ENCODE measurements at regions not wholly inside any gene's neighbourhood (a gene's known extent, or its start where the extent isn't known, plus 50 kb on each side); places are given as distances from the start of the nearest gene placed in this dataset.

- TF ChIP-seq, protein P1, sequence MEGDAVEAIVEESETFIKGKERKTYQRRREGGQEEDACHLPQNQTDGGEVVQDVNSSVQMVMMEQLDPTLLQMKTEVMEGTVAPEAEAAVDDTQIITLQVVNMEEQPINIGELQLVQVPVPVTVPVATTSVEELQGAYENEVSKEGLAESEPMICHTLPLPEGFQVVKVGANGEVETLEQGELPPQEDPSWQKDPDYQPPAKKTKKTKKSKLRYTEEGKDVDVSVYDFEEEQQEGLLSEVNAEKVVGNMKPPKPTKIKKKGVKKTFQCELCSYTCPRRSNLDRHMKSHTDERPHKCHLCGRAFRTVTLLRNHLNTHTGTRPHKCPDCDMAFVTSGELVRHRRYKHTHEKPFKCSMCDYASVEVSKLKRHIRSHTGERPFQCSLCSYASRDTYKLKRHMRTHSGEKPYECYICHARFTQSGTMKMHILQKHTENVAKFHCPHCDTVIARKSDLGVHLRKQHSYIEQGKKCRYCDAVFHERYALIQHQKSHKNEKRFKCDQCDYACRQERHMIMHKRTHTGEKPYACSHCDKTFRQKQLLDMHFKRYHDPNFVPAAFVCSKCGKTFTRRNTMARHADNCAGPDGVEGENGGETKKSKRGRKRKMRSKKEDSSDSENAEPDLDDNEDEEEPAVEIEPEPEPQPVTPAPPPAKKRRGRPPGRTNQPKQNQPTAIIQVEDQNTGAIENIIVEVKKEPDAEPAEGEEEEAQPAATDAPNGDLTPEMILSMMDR (IDR thresholded peaks at IDR 0.05; ENCODE audit: insufficient read depth, low read length): no peak
- TF ChIP-seq POLR2AphosphoS5 (IDR thresholded peaks at IDR 0.05; ENCODE audit: low read depth): no peak
Measured at GRCh38 chr3:64956711-64957325, 269.0 kb upstream of the ADAMTS9 start.

Measured in HL-60 (cell line).